ENCODE measurements at regions not wholly inside any gene's neighbourhood (a gene's known extent, or its start where the extent isn't known, plus 50 kb on each side); places are given as distances from the start of the nearest gene placed in this dataset.

DNA sequence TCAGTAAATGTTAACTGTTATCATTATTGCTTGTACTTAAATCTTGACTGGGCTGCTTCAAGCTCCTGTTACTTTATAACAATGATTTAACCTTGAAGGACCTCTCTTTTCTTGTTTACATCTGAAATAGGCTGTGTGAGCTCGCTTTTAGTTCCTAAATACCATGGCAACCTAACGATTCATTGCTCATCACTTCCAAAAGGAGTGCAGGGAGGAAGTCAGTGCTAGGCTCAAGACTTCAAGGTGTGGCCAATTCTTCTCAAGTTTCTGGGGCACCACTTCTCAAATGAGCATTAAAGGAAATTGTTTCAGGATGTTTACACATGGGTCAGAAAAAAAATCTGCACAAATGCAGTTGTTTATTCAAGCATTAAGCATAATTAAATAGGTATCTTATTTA is 284.2 kb downstream of the MTERF1 start:
- ChIA-PET CTCF (no interaction called here), POLR2A (no interaction called here)
- DNase-seq (ENCODE audit: low read depth, low spot score): no peak
- Histone ChIP-seq H3K27me3 (ENCODE audit: control insufficient read depth, insufficient read depth, low read length) (no peaks in the 10 kb centered on the region), H3K9me3 (ENCODE audit: control insufficient read depth, insufficient read depth, low read length) (no peaks in the 10 kb centered on the region), H3K27ac (ENCODE audit: low read depth, low read length) (no peak overlapping the region), H3K4me3 (ENCODE audit: low read depth, low read length) (no peak overlapping the region)
- TF ChIP-seq, protein P1, sequence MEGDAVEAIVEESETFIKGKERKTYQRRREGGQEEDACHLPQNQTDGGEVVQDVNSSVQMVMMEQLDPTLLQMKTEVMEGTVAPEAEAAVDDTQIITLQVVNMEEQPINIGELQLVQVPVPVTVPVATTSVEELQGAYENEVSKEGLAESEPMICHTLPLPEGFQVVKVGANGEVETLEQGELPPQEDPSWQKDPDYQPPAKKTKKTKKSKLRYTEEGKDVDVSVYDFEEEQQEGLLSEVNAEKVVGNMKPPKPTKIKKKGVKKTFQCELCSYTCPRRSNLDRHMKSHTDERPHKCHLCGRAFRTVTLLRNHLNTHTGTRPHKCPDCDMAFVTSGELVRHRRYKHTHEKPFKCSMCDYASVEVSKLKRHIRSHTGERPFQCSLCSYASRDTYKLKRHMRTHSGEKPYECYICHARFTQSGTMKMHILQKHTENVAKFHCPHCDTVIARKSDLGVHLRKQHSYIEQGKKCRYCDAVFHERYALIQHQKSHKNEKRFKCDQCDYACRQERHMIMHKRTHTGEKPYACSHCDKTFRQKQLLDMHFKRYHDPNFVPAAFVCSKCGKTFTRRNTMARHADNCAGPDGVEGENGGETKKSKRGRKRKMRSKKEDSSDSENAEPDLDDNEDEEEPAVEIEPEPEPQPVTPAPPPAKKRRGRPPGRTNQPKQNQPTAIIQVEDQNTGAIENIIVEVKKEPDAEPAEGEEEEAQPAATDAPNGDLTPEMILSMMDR (IDR thresholded peaks at IDR 0.05; ENCODE audit: low read depth, low read length): no peak

DNA sequence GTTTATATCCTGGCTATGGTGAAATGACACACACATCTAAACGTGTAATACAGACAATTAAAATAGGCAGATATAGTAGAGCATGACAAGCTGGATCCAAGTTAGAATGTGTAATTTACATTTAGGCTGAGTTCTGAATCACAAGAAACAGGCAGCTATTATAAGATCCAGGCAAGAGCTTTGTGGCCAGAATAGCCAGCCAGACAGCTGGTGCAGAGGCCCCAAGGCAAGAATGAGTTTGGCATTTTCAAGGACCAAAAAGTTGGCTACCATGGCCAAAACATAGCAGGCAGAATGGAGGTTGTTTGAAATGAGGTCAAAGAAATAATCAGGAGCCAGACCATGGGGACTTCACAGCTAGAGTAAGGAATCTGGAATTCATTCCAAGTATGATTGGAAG is 281.7 kb downstream of the MTERF1 start:
- TF ChIP-seq, protein P1 (IDR thresholded peaks at IDR 0.05; ENCODE audit: low read depth, low read length): no peak
- no peak for DNase-seq (ENCODE audit: low read depth, low spot score)
- no peak overlapping the region for H3K4me3 ChIP-seq (ENCODE audit: low read depth, low read length)
- POLR2A ChIA-PET: no interaction called here
- no peaks in the 10 kb centered on the region for H3K27me3 ChIP-seq (ENCODE audit: control insufficient read depth, insufficient read depth, low read length)
- CTCF ChIA-PET: no interaction called here
- no peaks in the 10 kb centered on the region for H3K9me3 ChIP-seq (ENCODE audit: control insufficient read depth, insufficient read depth, low read length)
- H3K27ac ChIP-seq (ENCODE audit: low read depth, low read length): no peak overlapping the region

GRCh38 chr7:91600112-91600511 is 280.4 kb downstream of the MTERF1 start:
- CTCF ChIA-PET: no interaction called here
- TF ChIP-seq, protein P1 (IDR thresholded peaks at IDR 0.05; ENCODE audit: low read depth, low read length): no peak
- Histone ChIP-seq H3K27me3 (ENCODE audit: control insufficient read depth, insufficient read depth, low read length) (no peaks in the 10 kb centered on the region), H3K9me3 (ENCODE audit: control insufficient read depth, insufficient read depth, low read length) (no peaks in the 10 kb centered on the region), H3K4me3 (ENCODE audit: low read depth, low read length) (no peak overlapping the region), H3K27ac (ENCODE audit: low read depth, low read length) (no peak overlapping the region)
- POLR2A ChIA-PET: no interaction called here
- DNase-seq (ENCODE audit: low read depth, low spot score): no peak

DNA sequence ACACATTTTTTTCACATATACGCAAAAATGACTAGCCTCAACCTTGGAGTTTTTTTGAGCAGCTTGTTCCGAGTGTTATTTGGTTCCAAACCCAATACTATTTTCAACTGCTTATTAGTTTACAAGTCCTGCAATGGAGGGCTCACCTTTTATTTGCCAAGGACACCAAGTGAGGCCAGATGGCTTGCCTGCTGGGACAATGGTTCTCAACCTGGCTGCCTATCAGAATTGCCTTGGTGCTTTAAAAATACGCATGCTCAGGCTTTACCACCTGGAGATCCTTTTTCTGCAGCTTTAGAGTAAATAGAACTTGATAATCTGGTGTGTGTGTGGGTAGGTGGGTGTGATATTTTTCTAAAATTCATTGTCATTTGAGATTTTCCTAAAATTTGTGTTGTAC is 276.8 kb downstream of the MTERF1 start:
- H3K4me3 ChIP-seq (ENCODE audit: low read depth, low read length): no peak overlapping the region
- no peak for DNase-seq (ENCODE audit: low read depth, low spot score)
- no peaks in the 10 kb centered on the region for H3K27me3 ChIP-seq (ENCODE audit: control insufficient read depth, insufficient read depth, low read length)
- no peak overlapping the region for H3K27ac ChIP-seq (ENCODE audit: low read depth, low read length)
- TF ChIP-seq, protein P1 (IDR thresholded peaks at IDR 0.05; ENCODE audit: low read depth, low read length): no peak
- ChIA-PET POLR2A (no interaction called here), CTCF (interaction anchor here (0.7 kb wide), 1 partner anchor 514 kb away, joined by 4 read pairs; no protein-coding TSS in a partner anchor)
- no peaks in the 10 kb centered on the region for H3K9me3 ChIP-seq (ENCODE audit: control insufficient read depth, insufficient read depth, low read length)

DNA sequence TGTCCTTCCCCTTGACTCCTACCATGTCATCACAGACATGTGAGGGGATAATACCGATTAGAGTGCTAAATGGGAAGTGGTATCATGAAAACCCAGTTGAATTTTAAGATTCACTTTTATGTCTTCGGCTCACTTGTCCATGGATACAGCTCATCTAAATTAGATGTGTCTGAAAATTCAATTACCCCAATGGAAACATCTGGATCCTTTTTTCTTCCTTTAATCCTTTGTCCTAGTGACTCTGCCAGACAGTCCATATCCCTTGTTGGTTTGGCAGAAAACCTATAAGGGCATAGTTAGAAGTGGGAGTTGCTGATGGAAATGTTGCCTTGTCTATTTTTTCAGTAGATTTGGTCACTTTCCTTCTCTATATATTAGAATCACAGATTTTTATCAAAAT is 271.9 kb downstream of the MTERF1 start:
- DNase-seq (ENCODE audit: low read depth, low spot score): no peak
- Histone ChIP-seq H3K9me3 (ENCODE audit: control insufficient read depth, insufficient read depth, low read length) (no peaks in the 10 kb centered on the region), H3K4me3 (ENCODE audit: low read depth, low read length) (no peak overlapping the region), H3K27me3 (ENCODE audit: control insufficient read depth, insufficient read depth, low read length) (no peaks in the 10 kb centered on the region), H3K27ac (ENCODE audit: low read depth, low read length) (no peak overlapping the region)
- TF ChIP-seq, protein P1 (IDR thresholded peaks at IDR 0.05; ENCODE audit: low read depth, low read length): no peak
- CTCF ChIA-PET: no interaction called here
- POLR2A ChIA-PET: no interaction called here

All from AG04450 (cell line).